ENCODE measurements at regions not wholly inside any gene's neighbourhood (a gene's known extent, or its start where the extent isn't known, plus 50 kb on each side); places are given as distances from the start of the nearest gene placed in this dataset.

DNA sequence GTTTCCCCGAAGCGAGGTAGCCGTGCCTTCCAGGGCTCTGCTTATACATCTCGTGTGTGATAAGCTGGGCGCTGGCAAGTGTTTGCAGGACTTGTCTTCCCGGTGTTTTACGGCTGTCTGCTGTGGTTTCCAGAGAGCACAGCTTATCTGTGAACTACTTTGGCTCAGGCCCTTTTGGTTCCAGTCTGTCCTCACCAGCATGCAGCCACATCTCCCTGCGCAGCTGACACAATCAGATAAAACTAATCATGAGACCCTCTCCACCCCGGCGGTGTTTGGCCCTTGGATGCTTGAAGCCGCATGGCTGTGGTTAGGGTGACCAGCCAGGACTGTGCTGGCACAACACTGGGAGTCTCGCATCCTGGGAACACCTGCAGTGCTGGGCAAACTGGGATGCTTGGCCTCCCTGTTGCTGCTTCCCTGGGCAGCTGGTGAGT lies 241.8 kb upstream of the FOXQ1 start:
- DNase-seq (ENCODE audit: low read depth in 2 of 2) = no peak
- TF ChIP-seq, protein P1, sequence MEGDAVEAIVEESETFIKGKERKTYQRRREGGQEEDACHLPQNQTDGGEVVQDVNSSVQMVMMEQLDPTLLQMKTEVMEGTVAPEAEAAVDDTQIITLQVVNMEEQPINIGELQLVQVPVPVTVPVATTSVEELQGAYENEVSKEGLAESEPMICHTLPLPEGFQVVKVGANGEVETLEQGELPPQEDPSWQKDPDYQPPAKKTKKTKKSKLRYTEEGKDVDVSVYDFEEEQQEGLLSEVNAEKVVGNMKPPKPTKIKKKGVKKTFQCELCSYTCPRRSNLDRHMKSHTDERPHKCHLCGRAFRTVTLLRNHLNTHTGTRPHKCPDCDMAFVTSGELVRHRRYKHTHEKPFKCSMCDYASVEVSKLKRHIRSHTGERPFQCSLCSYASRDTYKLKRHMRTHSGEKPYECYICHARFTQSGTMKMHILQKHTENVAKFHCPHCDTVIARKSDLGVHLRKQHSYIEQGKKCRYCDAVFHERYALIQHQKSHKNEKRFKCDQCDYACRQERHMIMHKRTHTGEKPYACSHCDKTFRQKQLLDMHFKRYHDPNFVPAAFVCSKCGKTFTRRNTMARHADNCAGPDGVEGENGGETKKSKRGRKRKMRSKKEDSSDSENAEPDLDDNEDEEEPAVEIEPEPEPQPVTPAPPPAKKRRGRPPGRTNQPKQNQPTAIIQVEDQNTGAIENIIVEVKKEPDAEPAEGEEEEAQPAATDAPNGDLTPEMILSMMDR (IDR thresholded peaks at IDR 0.05; ENCODE audit: low read depth, low read length) = no peak
- H3K4me3 ChIP-seq (replicated peaks in 1 of 2; ENCODE audit: low read depth in 2 of 2, low read length in 2 of 2) = no peak overlapping the region

DNA sequence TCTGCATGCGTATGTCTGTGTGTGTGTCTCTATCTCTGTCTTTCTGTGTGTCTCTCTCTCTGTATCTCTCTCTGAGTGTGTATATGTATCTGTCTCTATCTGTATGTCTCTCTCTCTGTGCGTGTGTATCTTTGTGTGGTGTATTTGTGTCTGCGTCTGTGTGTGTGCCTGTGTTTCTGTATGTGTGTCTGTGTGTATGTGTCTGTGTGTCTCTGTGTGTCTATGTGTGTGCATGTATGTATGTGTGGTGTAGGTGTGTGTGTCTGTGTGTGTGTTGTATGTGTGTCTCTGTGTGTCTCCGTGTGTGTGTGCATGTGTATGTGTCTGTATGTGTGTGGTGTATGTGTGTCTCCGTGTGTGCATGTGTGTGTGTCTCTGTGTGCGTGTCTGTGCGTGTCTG lies 243.0 kb upstream of the FOXQ1 start:
- H3K4me3 ChIP-seq (replicated peaks in 1 of 2; ENCODE audit: low read depth in 2 of 2, low read length in 2 of 2) = no peak overlapping the region
- TF ChIP-seq, protein P1 (IDR thresholded peaks at IDR 0.05; ENCODE audit: low read depth, low read length) = no peak
- DNase-seq (ENCODE audit: low read depth in 2 of 2) = no peak

DNA sequence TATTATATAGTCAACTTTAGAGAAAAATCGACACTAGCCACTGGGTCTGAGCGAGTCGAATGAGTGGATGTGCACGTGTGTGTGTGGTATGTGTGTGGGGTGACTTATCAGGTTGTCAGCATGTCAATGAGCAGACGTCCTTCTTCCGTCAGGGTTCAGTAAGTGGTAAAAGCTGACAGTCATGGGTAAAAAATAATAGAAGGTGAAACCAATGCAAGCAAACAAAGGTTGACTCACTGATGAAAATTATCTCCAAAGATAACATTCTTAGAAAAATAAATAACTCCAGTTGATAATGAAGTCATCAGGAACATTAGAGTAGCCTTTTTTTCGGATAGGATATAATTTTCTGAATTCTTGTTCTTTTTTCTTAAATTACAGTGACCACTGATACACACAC lies 243.8 kb upstream of the FOXQ1 start:
- no peak for DNase-seq (ENCODE audit: low read depth in 2 of 2)
- TF ChIP-seq, protein P1 (IDR thresholded peaks at IDR 0.05; ENCODE audit: low read depth, low read length) = no peak

DNA sequence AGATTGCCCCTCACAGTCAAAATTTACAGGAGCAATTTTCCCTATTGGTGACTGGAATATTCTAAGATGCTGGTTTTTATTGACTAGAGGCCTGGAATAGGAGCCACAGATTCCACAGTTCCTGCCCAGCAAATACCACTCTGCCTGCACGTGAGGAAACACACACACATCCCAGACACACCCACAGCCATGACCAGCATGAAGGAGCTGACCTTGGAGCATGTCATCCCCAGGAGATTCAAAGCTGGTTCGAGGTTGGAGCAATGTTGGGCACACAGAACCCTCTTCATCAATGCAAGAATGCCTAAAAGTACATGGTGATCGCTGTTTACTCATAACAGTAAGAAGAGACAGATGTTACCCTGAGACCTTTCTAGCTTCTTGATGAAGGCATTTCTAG lies 244.6 kb upstream of the FOXQ1 start:
- TF ChIP-seq, protein P1 (IDR thresholded peaks at IDR 0.05; ENCODE audit: low read depth, low read length) = no peak
- H3K4me3 ChIP-seq (replicated peaks in 1 of 2; ENCODE audit: low read depth in 2 of 2, low read length in 2 of 2) = no peak overlapping the region
- no peak for DNase-seq (ENCODE audit: low read depth in 2 of 2)

More for the DNA sequence above, 243.8 kb upstream of the FOXQ1 start:
- H3K4me3 ChIP-seq (replicated peaks in 1 of 2; ENCODE audit: low read depth in 2 of 2, low read length in 2 of 2) = no peak overlapping the region

DNA sequence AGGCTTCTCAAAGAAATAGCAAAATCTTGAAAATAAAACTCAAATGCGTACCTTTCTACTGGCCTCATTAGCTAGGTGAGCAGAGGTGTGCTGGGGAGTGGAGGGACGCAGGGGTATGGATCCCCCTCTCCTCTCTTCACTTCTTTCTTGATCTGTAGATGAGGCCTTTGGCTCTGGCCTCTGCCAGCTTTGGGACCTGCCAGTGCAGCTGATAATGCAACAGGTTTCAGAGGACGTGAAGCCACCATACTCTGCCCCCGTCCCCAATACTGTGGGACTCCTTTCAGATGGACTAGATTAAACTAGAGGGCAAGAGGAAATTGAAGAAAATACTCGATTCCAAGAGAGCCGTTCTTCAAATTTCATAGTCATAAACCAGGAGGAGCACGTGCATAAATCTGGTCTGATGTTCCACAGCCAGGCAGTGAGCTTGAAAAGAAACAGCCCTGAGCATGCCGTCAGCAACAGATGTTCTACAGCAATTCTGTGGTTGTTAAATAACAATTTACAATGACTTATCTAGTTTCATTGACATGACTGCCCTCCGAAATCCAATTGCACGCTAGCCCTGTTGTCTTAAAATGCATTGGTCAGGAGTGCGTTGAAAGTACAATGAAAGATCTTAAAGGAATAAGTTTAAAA lies 245.3 kb upstream of the FOXQ1 start:
- no peak overlapping the region for H3K4me3 ChIP-seq (replicated peaks in 1 of 2; ENCODE audit: low read depth in 2 of 2, low read length in 2 of 2)
- DNase-seq (ENCODE audit: low read depth in 2 of 2) = no peak
- TF ChIP-seq, protein P1 (IDR thresholded peaks at IDR 0.05; ENCODE audit: low read depth, low read length) = no peak

DNA sequence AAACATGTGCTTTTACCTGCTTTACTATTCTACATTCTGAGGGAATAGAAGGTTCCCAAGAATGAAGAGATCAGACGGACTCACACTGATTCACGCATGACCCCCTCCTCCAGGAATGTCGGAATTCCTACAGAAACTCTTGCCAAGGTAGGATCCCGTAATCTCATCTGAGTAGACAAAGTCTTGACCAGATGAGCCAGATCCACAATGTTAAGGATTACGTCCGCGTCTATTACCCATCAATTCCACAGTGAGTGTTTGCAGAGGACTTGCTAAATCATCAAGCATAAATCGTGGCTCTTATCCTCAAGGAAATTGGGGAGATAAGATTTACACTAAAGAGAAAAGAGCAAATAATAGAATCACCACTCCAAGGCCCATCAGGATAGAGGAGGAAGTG lies 245.9 kb upstream of the FOXQ1 start:
- H3K4me3 ChIP-seq (replicated peaks in 1 of 2; ENCODE audit: low read depth in 2 of 2, low read length in 2 of 2) = no peak overlapping the region
- TF ChIP-seq, protein P1 (IDR thresholded peaks at IDR 0.05; ENCODE audit: low read depth, low read length) = no peak
- DNase-seq (ENCODE audit: low read depth in 2 of 2) = no peak
